Liver (tissue), 8 donors: ENCODE measurements at regions not wholly inside any gene's neighbourhood (a gene's known extent, or its start where the extent isn't known, plus 50 kb on each side); places are given as distances from the start of the nearest gene placed in this dataset.

Experiments used
- DNase-seq: peaks from one replicate; pipeline ENCODE4 v3.0.0-alpha.2; 2017; ENCODE audit warnings: low spot score
- H3K27ac ChIP-seq, 2 donors: one replicate each; pipeline ENCODE4 v1.7.0; 2013; ENCODE audit warnings: inconsistent platforms in 2 of 2, low read length in 2 of 2, control low read depth in 1 of 2, low read depth in 1 of 2, mild to moderate bottlenecking in 1 of 2
- H3K27me3 ChIP-seq, 4 donors: one replicate each; pipeline versions ENCODE4 v1.6.1 to v1.7.0; 2013; ENCODE audit warnings: low read length in 3 of 4, inconsistent platforms in 1 of 4, mild to moderate bottlenecking in 1 of 4, moderate library complexity in 1 of 4; ENCODE audit not compliant: control insufficient read depth in 4 of 4, insufficient read depth in 4 of 4
- H3K36me3 ChIP-seq, 4 donors: one replicate each; pipeline versions ENCODE4 v1.6.1 to v1.7.0; 2013; ENCODE audit warnings: low read length in 3 of 4, mild to moderate bottlenecking in 3 of 4, low read depth in 1 of 4, moderate library complexity in 1 of 4; ENCODE audit not compliant: control insufficient read depth in 4 of 4, insufficient read depth in 3 of 4
- H3K4me1 ChIP-seq, 4 donors: one replicate each; pipeline versions ENCODE4 v1.6.1 to v1.7.0; 2013; ENCODE audit warnings: low read length in 3 of 4, mild to moderate bottlenecking in 3 of 4, moderate library complexity in 1 of 4; ENCODE audit not compliant: control insufficient read depth in 4 of 4, insufficient read depth in 4 of 4
- H3K4me3 ChIP-seq, 3 donors: one replicate each; pipeline versions ENCODE4 v1.6.1 to v1.7.0; 2013; ENCODE audit warnings: low read length in 3 of 3, control low read depth in 1 of 3, low read depth in 1 of 3, mild to moderate bottlenecking in 1 of 3
- H3K9ac ChIP-seq, 2 donors: one replicate each; pipeline ENCODE4 v1.7.0; 2013; ENCODE audit warnings: low read length in 2 of 2, mild to moderate bottlenecking in 2 of 2, moderate library complexity in 2 of 2, control low read depth in 1 of 2, low read depth in 1 of 2
- H3K9me3 ChIP-seq, 4 donors: one replicate each; pipeline versions ENCODE4 v1.6.1 to v1.7.0; 2013; ENCODE audit warnings: low read length in 3 of 4; ENCODE audit not compliant: control insufficient read depth in 4 of 4
- ATF3 ChIP-seq: IDR thresholded peaks from 2 replicates; pipeline ENCODE4 v1.6.1; 2016; ENCODE audit warnings: antibody characterized with exemption
- EGR1 ChIP-seq, 2 donors: IDR thresholded peaks; 2 replicates each; pipeline ENCODE4 v1.6.1; 2016 to 2018; ENCODE audit warnings: antibody characterized with exemption in 2 of 2, low read depth in 2 of 2
- FOXA1 ChIP-seq: IDR thresholded peaks from 2 replicates; pipeline ENCODE4 v1.6.1; 2016; ENCODE audit warnings: antibody characterized with exemption
- FOXA2 ChIP-seq: IDR thresholded peaks from 2 replicates; pipeline ENCODE4 v1.6.1; 2016; ENCODE audit warnings: antibody characterized with exemption
- GABPA ChIP-seq, 2 donors: IDR thresholded peaks in 1 of 2; conservative IDR thresholded peaks in 1 of 2; 2 replicates each; pipeline ENCODE4 v1.6.1; 2016; ENCODE audit warnings: antibody characterized with exemption in 2 of 2, mild to moderate bottlenecking in 1 of 2, moderate library complexity in 1 of 2
- HNF4A ChIP-seq, 2 donors: conservative IDR thresholded peaks; 2 replicates each; pipeline ENCODE4 v1.6.1; 2016; ENCODE audit warnings: antibody characterized with exemption in 2 of 2, mild to moderate bottlenecking in 2 of 2
- HNF4G ChIP-seq: IDR thresholded peaks from 2 replicates; pipeline ENCODE4 v1.6.1; 2016; ENCODE audit warnings: antibody characterized with exemption
- JUND ChIP-seq, 2 donors: IDR thresholded peaks; 2 replicates each; pipeline ENCODE4 v1.6.1; 2016; ENCODE audit warnings: antibody characterized with exemption in 2 of 2
- NR2F2 ChIP-seq: IDR thresholded peaks from 2 replicates; pipeline ENCODE4 v1.6.1; 2016; ENCODE audit warnings: antibody characterized with exemption
- RAD21 ChIP-seq, 2 donors: IDR thresholded peaks; 2 replicates each; pipeline ENCODE4 v1.6.1; 2016; ENCODE audit warnings: antibody characterized with exemption in 2 of 2, mild to moderate bottlenecking in 2 of 2
- REST ChIP-seq: IDR thresholded peaks from 2 replicates; pipeline ENCODE4 v1.6.1; 2016; ENCODE audit warnings: antibody characterized with exemption, mild to moderate bottlenecking
- RXRA ChIP-seq, 2 donors: IDR thresholded peaks; 2 replicates each; pipeline ENCODE4 v1.6.1; 2017 to 2018; ENCODE audit warnings: antibody characterized with exemption in 2 of 2, mild to moderate bottlenecking in 1 of 2
- SP1 ChIP-seq: IDR thresholded peaks from 2 replicates; pipeline ENCODE4 v1.6.1; 2018; ENCODE audit warnings: antibody characterized with exemption, mild to moderate bottlenecking
- TAF1 ChIP-seq: conservative IDR thresholded peaks from 2 replicates; pipeline ENCODE4 v1.6.1; 2016; ENCODE audit warnings: antibody characterized with exemption, mild to moderate bottlenecking
- YY1 ChIP-seq: IDR thresholded peaks from 2 replicates; pipeline ENCODE4 v1.6.1; 2016; ENCODE audit warnings: antibody characterized with exemption, mild to moderate bottlenecking
- ZBTB33 ChIP-seq: IDR thresholded peaks from 2 replicates; pipeline ENCODE4 v1.6.1; 2016; ENCODE audit warnings: antibody characterized with exemption
- WGBS: extraction: QIAGEN DNeasy Blood & Tissue Kit; methylation state at CpG from one replicate; pipeline ENCODE4 v1.1.7; 2013; 5-methylcytosine and 5-hydroxymethylcytosine counted together
- TF ChIP-seq, protein P1 (sequence below): fragments of 150-350 bp; IDR thresholded peaks from 2 replicates; pipeline ENCODE4 v1.5.1; 2017; ENCODE audit warnings: improper control_type of control experiment, low read depth, low read length; ENCODE audit not compliant: missing input control
- TF ChIP-seq, protein P2 (sequence below): IDR thresholded peaks from 2 replicates; pipeline ENCODE4 v1.6.1; 2016; ENCODE audit warnings: antibody characterized with exemption
- donor health status: healthy.
- donor health status: healthy.
- donor health status: healthy.
- donor health status: healthy.
- donor health status: healthy.

- Histone ChIP-seq H3K9ac (no peak overlapping the region), H3K9me3 (peaks cover 0 to 2% (median 0%) of the 10 kb centered on the region in 4 donors), H3K36me3 (no peaks in the 10 kb centered on the region), H3K27ac (no peak overlapping the region), H3K4me3 (no peak overlapping the region), H3K27me3 (no peaks in the 10 kb centered on the region), H3K4me1 (no peaks in the 10 kb centered on the region)
- TF ChIP-seq TAF1 (no peak), ATF3 (no peak), FOXA2 (no peak), GABPA (IDR thresholded peaks at IDR 0.05 in 1 of 2, conservative IDR thresholded peaks at IDR 0.05 in 1 of 2) (no peak), JUND (IDR thresholded peaks at IDR 0.05) (no peak), HNF4G (no peak), NR2F2 (no peak), ZBTB33 (no peak), YY1 (no peak), HNF4A (conservative IDR thresholded peaks at IDR 0.05) (no peak), FOXA1 (no peak), RXRA (IDR thresholded peaks at IDR 0.05) (no peak)
- TF ChIP-seq, protein P1, sequence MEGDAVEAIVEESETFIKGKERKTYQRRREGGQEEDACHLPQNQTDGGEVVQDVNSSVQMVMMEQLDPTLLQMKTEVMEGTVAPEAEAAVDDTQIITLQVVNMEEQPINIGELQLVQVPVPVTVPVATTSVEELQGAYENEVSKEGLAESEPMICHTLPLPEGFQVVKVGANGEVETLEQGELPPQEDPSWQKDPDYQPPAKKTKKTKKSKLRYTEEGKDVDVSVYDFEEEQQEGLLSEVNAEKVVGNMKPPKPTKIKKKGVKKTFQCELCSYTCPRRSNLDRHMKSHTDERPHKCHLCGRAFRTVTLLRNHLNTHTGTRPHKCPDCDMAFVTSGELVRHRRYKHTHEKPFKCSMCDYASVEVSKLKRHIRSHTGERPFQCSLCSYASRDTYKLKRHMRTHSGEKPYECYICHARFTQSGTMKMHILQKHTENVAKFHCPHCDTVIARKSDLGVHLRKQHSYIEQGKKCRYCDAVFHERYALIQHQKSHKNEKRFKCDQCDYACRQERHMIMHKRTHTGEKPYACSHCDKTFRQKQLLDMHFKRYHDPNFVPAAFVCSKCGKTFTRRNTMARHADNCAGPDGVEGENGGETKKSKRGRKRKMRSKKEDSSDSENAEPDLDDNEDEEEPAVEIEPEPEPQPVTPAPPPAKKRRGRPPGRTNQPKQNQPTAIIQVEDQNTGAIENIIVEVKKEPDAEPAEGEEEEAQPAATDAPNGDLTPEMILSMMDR: no peak
- TF ChIP-seq, protein P2, sequence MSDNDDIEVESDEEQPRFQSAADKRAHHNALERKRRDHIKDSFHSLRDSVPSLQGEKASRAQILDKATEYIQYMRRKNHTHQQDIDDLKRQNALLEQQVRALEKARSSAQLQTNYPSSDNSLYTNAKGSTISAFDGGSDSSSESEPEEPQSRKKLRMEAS: no peak
- WGBS: 58% methylated on average over 3 of the region's 3 CpGs
- DNase-seq: no peak
Observed at GRCh38 chr6:156082012-156082411, 626.4 kb upstream of the NOX3 start.

- H3K36me3 ChIP-seq: no peaks in the 10 kb centered on the region
- H3K27me3 ChIP-seq: no peaks in the 10 kb centered on the region
- H3K27ac ChIP-seq: no peak overlapping the region
- H3K9me3 ChIP-seq: no peaks in the 10 kb centered on the region
- DNase-seq: no peak
- TF ChIP-seq HNF4A (conservative IDR thresholded peaks at IDR 0.05): no peak
- TF ChIP-seq RAD21 (IDR thresholded peaks at IDR 0.05): no peak
- TF ChIP-seq FOXA1: no peak
- no peak for TF ChIP-seq REST
- no peak for TF ChIP-seq SP1
- TF ChIP-seq, protein P1: no peak
- TF ChIP-seq GABPA (IDR thresholded peaks at IDR 0.05 in 1 of 2, conservative IDR thresholded peaks at IDR 0.05 in 1 of 2): no peak
- TF ChIP-seq JUND (IDR thresholded peaks at IDR 0.05): no peak
- TF ChIP-seq EGR1 (IDR thresholded peaks at IDR 0.05; ENCODE audit: low read depth in 2 of 2): no peak
- no peak for TF ChIP-seq HNF4G
- H3K4me3 ChIP-seq: no peak overlapping the region
- WGBS: 66% methylated on average over 1 of the region's 1 CpG
- H3K9ac ChIP-seq: no peak overlapping the region
- no peaks in the 10 kb centered on the region for H3K4me1 ChIP-seq
Observed at GRCh38 chr6:156080371-156080770, 624.7 kb upstream of the NOX3 start.
